ENCODE measurements at regions not wholly inside any gene's neighbourhood (a gene's known extent, or its start where the extent isn't known, plus 50 kb on each side); places are given as distances from the start of the nearest gene placed in this dataset.

DNA sequence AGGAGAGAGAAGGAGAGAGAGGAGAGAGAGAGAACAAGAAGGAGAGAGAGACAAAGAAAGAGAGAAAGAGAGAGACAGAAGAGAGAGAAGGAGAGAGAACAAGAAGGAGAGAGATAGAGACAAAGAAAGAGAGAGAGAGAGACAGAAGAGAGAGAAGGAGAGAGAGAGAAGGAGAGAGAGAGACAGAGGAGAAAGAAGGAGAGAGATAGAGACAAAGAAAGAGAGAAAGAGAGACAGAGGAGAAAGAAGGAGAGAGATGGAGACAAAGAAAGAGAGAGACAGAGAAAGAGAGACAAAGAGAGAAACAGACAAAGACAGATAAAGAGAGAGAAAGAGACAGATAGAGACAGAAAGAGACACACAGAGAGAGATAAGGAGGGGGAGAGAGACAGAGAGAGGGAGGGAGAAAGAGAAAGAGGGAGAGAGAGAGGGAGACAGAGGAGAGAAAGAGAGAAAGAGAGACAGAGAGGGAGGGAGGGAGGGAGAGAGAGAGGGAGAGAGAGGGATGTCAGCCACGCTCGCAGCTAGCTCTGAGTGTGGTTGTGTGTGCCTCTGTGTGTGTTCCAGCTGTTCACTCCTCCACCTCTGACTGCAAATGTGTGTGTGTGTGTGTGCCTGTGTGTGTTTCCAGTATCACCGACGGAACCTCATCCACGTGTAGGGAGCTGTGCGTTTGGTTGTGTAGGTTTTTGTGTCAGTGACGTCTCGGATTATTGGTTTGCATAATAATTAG, 105.8 kb downstream of the CRLF2 start:
- TF ChIP-seq EZH2 (IDR thresholded peaks at IDR 0.05; ENCODE audit: insufficient read depth, poor library complexity, severe bottlenecking) (no peak), EZH2phosphoT487 (IDR thresholded peaks at IDR 0.05; ENCODE audit: insufficient read depth, low read depth) (no peak)
